Stimulated activated naive CD8-positive, alpha-beta T cell treated with anti-CD3 and anti-CD28 coated beads, Interleukin-15, amount 100 ng/mL, for 72 hours (primary cell): ENCODE measurements at regions not wholly inside any gene's neighbourhood (a gene's known extent, or its start where the extent isn't known, plus 50 kb on each side); places are given as distances from the start of the nearest gene placed in this dataset.

Experiments used
- ATAC-seq: fragments of 150-1000 bp; cut with Tn5 transposase; 2 replicates; pipeline ENCODE4 v1.10.0; 2021; ENCODE audit warnings: mild to moderate bottlenecking, moderate library complexity
- DNase-seq, 2 donors: peaks; one replicate each; pipeline ENCODE4 v3.0.0; 2021 to 2022
- H3K27ac Mint-ChIP-seq, 2 donors: one replicate each; pipeline ENCODE4 v1.8.0; 2022; ENCODE audit warnings: mild to moderate bottlenecking in 2 of 2, mixed read lengths in 2 of 2, moderate library complexity in 2 of 2
- H3K27me3 Mint-ChIP-seq: one replicate; pipeline ENCODE4 v1.8.0; 2022; ENCODE audit warnings: mixed read lengths
- H3K4me1 Mint-ChIP-seq: one replicate; pipeline ENCODE4 v1.8.0; 2022; ENCODE audit warnings: mild to moderate bottlenecking, mixed read lengths
- H3K4me3 Mint-ChIP-seq, 2 donors: one replicate each; pipeline ENCODE4 v1.8.0; 2022; ENCODE audit warnings: mild to moderate bottlenecking in 2 of 2, mixed read lengths in 2 of 2, moderate library complexity in 1 of 2
- H3K9me3 Mint-ChIP-seq, 2 donors: one replicate each; pipeline ENCODE4 v1.8.0; 2022; ENCODE audit warnings: mixed read lengths in 2 of 2

DNA sequence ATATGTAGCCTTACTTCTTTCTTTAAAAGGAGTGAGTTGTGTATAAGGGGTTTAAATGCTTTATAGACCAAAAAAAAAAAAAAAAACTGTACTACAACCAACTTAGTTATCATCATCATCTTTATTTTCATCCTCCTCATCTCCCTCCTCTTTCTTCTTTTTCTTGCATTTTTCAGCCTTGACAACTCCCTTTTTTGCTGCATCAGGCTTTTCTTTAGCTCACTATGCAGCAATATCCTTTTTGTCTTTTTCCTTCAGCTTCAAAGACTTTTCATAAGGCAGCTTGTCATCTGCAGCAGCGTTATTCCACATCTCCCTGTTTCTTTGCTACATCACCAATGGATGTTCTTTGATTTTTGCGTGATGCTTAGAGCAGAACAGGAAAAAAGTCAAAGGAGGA, 526.0 kb downstream of the ZNF608 start:
- Mint-ChIP-seq H3K4me1 (no peaks in the 10 kb centered on the region), H3K27me3 (no peaks in the 10 kb centered on the region), H3K9me3 (peaks cover 3 to 13% of the 10 kb centered on the region in 2 donors), H3K4me3 (no peak overlapping the region), H3K27ac (no peak overlapping the region)
- DNase-seq (no peak), ATAC-seq (no peak)

DNA sequence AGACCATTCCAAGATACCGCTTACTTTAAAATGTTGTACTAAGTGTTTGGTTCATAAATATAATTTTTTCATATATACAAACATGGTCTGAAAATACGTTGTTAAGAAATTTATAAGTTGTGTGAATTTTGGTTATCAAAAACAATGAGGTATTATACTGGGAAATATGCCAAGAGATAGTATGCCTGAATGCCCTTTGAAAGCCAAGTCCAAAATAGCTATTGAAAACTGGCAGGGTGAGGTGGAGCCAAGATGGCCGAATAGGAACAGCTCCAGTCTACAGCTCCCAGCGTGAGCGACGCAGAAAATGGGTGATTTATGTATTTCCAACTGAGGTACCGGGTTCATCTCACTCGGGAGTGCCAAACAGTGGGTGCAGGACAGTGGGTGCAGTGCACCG, 533.5 kb downstream of the ZNF608 start:
- ATAC-seq = no peak
- H3K27ac Mint-ChIP-seq = no peak overlapping the region
- H3K27me3 Mint-ChIP-seq = no peaks in the 10 kb centered on the region
- H3K4me3 Mint-ChIP-seq = no peak overlapping the region
- no peaks in the 10 kb centered on the region for H3K4me1 Mint-ChIP-seq
- H3K9me3 Mint-ChIP-seq = peaks cover 6 to 23% of the 10 kb centered on the region in 2 donors
- no peak for DNase-seq

DNA sequence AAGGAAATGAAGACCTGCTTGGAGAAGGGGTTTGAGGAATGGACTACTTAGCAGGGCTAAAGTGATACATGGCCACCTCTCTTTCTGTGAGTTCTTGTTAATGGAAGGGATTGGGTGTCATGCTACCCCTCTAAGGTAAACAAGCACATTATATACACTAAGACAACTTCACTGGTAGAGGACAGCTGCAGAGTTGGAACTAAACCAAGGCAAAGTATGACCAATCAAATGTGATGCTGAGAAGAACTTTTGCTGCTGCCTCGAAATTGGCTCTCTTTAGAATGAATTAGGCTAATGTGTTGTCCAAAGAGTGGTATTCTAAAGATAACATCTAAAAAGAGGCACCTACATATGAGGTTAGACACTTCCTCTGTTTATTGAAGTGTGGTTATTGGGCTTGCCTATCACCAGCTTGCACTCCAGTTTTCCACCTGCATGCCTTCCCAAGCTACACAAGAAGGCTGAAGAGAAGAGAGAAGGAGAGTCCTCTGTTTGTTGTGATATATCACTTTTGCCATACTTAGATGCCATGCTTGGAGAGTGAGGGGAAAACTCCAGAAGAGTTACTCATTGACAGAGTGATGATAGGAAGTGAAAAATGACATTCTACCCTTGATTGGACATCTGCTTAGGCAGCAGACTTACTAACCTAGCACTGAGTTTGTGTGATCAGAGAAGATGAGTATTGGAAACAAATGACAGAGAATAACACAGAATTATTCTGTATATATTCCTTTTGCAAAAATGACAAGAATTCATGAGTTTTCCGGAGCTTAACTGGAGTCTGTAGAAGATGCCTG, 536.1 kb downstream of the ZNF608 start:
- no peaks in the 10 kb centered on the region for H3K27me3 Mint-ChIP-seq
- ATAC-seq (no peak), DNase-seq (no peak)
- peaks cover 6 to 19% of the 10 kb centered on the region in 2 donors for H3K9me3 Mint-ChIP-seq
- no peak overlapping the region for H3K4me3 Mint-ChIP-seq
- no peaks in the 10 kb centered on the region for H3K4me1 Mint-ChIP-seq
- no peak overlapping the region for H3K27ac Mint-ChIP-seq

DNA sequence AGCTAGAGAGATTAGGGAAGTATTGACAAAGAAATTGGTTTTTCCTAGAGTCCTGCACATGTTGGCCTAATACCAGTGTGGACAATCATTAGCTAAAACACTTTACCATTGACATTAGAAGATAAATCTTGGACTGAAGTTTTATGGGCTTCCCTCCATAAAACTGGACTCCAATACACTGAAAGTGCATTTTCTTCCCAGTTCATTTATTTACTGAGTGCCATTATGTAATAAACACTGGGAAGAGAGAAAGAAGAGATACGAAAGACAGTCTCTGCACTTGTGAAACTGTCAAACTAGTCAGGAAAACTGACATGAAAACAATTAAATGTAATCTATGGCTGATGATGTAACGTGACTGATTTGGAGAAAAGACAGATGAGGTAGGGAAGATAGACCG, 539.3 kb downstream of the ZNF608 start:
- H3K27ac Mint-ChIP-seq = no peak overlapping the region
- no peaks in the 10 kb centered on the region for H3K27me3 Mint-ChIP-seq
- no peak for ATAC-seq
- no peak overlapping the region for H3K4me3 Mint-ChIP-seq
- H3K9me3 Mint-ChIP-seq = no peaks in the 10 kb centered on the region
- no peak for DNase-seq
- H3K4me1 Mint-ChIP-seq = no peaks in the 10 kb centered on the region

DNA sequence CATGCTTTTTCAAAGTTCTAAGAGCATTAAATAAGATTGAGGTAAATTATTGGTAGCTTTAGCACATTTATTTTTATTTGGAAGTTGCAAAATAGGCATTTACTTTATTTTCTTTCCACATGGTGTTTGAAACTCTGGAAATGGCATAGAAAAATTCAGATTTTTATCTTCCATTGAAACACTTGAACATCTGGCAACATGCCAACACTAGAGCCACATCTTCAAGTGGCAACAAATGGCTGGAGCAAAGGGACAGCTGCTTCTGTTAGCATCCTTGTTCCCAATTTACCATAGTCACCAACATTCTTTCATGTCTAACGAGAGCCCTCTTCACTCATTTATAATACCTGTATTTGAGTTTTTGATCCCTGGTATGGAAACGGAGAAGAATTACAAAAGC, 539.9 kb downstream of the ZNF608 start:
- H3K4me3 Mint-ChIP-seq = no peak overlapping the region
- no peaks in the 10 kb centered on the region for H3K9me3 Mint-ChIP-seq
- no peak overlapping the region for H3K27ac Mint-ChIP-seq
- ATAC-seq (no peak), DNase-seq (no peak)
- no peaks in the 10 kb centered on the region for H3K4me1 Mint-ChIP-seq
- no peaks in the 10 kb centered on the region for H3K27me3 Mint-ChIP-seq

DNA sequence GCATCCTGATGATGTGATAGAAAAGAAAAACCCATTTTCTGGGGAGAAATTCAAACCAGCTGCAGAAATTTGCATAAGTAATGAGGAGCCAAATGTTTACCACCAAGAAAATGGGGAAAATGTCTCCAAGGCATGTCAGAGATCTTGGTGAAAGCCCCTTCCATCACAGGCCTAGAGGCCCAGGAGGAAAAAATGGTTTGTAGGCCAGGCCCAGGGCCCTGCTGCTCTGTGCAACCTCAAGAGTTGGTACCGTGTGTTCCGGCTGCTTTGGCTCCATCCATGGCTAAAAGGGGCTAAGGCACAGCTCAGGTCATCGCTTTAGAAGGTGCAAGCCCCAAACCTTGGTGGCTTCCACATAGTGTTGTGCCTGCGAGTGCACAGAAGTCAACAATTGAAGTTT, 543.1 kb downstream of the ZNF608 start:
- Mint-ChIP-seq H3K27ac (no peak overlapping the region), H3K4me3 (no peak overlapping the region), H3K27me3 (no peaks in the 10 kb centered on the region), H3K4me1 (no peaks in the 10 kb centered on the region), H3K9me3 (peaks cover 0 to 5% of the 10 kb centered on the region in 2 donors)
- no peak for ATAC-seq
- DNase-seq = no peak

DNA sequence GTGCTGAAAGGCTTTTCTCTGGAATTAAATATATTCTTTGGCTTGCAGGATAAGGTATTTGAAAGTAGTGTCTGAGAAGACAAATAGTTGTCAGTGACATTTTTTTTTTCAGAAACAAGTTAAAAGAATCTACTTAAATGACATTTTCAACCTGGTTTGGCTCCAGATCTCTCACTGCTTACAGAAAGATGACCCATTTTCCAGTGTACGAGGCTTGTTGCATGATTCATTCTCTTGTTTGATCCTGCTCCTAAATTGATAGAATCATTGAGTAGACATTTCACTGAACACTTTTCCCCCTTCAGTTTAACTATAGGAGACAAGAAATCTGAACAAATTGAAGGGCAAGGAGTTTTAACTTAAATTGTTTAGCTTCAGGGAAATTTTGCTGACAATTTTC, 546.1 kb downstream of the ZNF608 start:
- H3K27me3 Mint-ChIP-seq = no peaks in the 10 kb centered on the region
- DNase-seq = no peak
- peaks cover 0 to 5% of the 10 kb centered on the region in 2 donors for H3K9me3 Mint-ChIP-seq
- no peak overlapping the region for H3K27ac Mint-ChIP-seq
- no peak overlapping the region for H3K4me3 Mint-ChIP-seq
- no peaks in the 10 kb centered on the region for H3K4me1 Mint-ChIP-seq
- ATAC-seq = no peak

DNA sequence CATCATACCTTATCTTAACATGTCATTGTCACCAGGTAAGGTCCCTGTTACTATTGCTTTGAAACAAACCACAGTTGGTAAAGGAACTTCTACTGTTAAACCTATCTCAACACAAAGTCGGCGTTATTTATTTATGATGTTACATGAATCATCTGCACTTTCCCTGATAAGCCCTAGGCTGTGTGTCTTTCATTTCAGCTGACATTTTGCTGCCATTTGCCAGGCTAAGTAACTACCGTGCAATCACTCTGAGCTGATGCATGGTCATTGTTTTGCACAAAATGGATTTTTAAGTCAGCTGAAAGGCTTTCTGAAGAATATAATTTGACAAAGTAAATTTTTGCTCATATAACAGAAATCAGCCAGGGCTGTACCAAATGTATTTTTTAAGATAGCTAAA, 546.5 kb downstream of the ZNF608 start:
- ATAC-seq = no peak
- Mint-ChIP-seq H3K4me3 (no peak overlapping the region), H3K4me1 (no peaks in the 10 kb centered on the region), H3K27me3 (no peaks in the 10 kb centered on the region), H3K27ac (no peak overlapping the region), H3K9me3 (peaks cover 0 to 5% of the 10 kb centered on the region in 2 donors)
- no peak for DNase-seq

DNA sequence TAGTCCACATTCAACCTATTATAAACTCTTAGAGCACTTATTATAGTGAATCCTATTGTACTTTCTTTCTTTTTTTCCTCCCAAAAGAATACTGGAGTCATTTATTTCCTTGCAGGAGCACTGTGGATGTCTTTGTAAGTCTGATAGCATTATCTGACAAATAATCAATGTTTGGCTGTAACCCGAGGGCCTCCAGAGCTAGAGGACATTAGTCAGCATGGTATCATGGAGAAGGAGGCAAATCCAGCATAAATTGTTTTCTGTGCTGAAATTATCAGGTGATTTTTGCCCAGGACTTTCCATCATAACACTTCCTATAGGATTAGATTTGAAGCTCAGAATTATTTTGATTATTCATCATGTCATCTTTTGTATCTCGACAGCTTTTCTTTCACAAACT, 551.0 kb downstream of the ZNF608 start:
- Mint-ChIP-seq H3K4me3 (no peak overlapping the region), H3K4me1 (no peaks in the 10 kb centered on the region), H3K27ac (no peak overlapping the region), H3K27me3 (no peaks in the 10 kb centered on the region), H3K9me3 (peaks cover 0 to 5% of the 10 kb centered on the region in 2 donors)
- ATAC-seq (no peak), DNase-seq (no peak)

DNA sequence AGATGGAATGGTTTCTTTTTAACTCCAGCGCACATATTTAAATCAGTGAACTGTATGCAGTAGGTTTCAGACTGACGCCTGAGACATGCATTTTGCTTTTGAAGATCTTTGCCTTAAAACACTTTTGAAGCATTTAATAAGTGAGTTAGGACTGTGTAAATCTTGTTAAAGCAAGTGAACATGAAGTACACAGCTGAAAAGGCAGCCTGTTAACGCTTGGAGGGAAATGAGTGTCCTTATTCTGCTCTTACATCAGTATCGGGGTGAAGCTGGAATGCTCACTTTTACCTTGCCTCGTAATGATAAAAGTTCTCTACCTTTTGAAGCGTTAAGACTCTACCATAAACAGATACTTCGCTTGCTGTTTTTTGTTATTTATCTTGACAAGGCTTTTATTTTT, 552.2 kb downstream of the ZNF608 start:
- Mint-ChIP-seq H3K4me3 (no peak overlapping the region), H3K4me1 (no peaks in the 10 kb centered on the region), H3K9me3 (peaks cover 0 to 5% of the 10 kb centered on the region in 2 donors), H3K27me3 (no peaks in the 10 kb centered on the region), H3K27ac (no peak overlapping the region)
- ATAC-seq = no peak
- DNase-seq = no peak

DNA sequence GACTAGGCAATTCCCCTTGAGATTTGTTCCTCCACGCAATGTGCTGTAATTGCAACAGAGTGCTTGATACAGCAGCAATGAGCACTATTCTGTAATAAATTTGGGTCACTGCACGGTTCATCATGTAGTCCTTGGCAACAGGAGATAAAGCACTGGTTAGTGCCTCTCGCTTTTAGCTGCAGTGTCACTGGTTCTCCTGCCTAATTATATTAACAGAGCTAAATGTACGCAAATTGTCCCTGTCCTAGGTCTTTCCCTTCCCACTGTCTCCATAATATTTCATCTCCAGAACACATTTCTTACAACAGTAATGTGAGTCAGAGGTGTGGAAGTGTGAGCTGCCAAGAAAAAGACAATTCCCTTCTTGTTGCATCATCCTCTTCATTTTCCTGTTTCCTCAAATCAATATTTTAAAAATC, 553.1 kb downstream of the ZNF608 start:
- H3K9me3 Mint-ChIP-seq = no peaks in the 10 kb centered on the region
- ATAC-seq (no peak), DNase-seq (no peak)

DNA sequence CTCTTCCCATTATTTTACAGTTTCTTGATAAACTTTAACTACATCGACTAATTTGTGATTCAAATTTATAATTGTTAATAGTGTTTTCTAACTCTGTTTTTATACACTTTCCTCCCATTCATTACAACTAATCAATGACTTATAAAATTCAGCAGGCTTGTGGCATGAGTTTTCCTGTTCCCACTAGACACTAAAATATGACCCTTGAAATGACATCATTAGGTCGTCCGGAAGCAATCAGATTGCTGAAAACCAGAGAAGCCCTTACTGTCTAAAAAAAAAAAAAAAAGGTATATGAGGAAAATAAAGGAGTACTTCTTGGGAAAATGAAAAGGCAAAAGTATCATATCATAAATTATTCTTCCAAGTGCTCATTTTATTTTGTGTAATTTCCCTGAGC, 553.7 kb downstream of the ZNF608 start:
- Mint-ChIP-seq H3K27ac (no peak overlapping the region), H3K27me3 (no peaks in the 10 kb centered on the region), H3K4me1 (no peaks in the 10 kb centered on the region), H3K9me3 (no peaks in the 10 kb centered on the region), H3K4me3 (no peak overlapping the region)
- no peak for ATAC-seq
- no peak for DNase-seq

More for the DNA sequence above, 553.1 kb downstream of the ZNF608 start:
- no peaks in the 10 kb centered on the region for H3K4me1 Mint-ChIP-seq
- no peak overlapping the region for H3K4me3 Mint-ChIP-seq
- H3K27me3 Mint-ChIP-seq = no peaks in the 10 kb centered on the region
- no peak overlapping the region for H3K27ac Mint-ChIP-seq

DNA sequence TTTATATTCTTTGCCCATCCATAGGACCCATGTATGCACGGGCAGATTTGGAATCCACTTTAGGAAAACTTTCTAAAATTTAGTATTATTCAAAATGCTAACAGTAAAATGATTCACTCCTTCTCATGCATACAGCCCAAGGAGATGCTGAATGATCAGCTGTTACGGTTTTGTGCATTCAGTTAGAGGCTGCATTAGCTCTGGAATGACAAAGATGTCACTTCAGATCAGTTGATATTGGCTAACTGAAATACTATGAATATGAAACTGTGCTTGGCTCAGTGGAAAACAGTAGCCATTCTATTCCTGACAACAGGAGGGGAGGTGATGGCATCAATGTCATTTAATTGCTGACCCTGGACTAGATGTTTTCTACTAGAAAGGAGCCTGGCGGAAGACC, 560.7 kb downstream of the ZNF608 start:
- H3K4me3 Mint-ChIP-seq = no peak overlapping the region
- no peaks in the 10 kb centered on the region for H3K27me3 Mint-ChIP-seq
- H3K9me3 Mint-ChIP-seq = no peaks in the 10 kb centered on the region
- ATAC-seq (no peak), DNase-seq (no peak)
- no peak overlapping the region for H3K27ac Mint-ChIP-seq
- no peaks in the 10 kb centered on the region for H3K4me1 Mint-ChIP-seq

DNA sequence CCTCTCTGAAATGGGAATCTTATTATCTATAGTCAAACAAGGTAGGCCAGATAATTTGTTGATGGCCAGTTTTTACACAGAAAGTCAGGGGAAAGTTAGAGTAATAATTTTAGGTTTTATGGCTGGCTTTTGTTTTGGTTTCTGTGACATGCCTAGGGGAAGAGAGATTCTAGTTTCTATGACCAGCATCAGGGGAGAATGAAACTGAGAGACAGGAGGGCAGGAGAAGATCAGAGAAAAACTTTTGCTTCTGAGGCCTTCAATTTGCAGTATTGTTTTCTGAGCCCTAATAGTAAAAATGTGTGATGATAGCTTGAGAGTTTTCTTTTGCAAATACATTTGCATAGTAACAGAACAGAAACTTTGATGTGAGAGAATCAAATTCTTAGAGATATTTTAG, 564.3 kb downstream of the ZNF608 start:
- DNase-seq (no peak), ATAC-seq (no peak)
- H3K27ac Mint-ChIP-seq = no peak overlapping the region
- no peaks in the 10 kb centered on the region for H3K27me3 Mint-ChIP-seq
- H3K9me3 Mint-ChIP-seq = no peaks in the 10 kb centered on the region
- no peak overlapping the region for H3K4me3 Mint-ChIP-seq
- no peaks in the 10 kb centered on the region for H3K4me1 Mint-ChIP-seq

DNA sequence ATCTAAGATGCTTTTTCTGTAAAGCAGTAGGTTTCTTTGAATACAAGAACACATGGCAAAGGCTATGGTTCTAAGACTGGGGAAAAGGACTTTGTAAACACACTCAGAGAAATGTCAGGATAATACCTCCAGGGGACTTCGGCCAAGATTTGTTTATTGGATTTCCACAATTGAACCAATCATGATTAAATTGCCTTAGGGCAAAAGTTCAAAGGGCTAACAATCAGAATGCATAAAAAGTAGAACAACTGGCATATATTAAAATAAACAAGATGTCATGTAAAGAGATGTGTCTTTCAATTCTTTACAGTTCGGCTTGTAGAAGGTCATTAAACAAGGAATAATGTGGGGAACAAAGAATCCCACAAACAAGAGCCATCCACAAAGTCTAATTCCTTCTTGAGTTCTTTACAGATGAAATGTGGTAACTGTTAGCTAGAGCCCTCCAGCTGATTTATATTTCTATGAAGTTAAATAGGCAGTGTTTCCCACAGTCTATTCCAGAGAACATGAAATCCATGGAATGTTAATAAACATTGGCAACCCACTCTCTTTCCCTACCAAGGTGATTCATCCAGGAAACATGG, 565.5 kb downstream of the ZNF608 start:
- Mint-ChIP-seq H3K9me3 (no peaks in the 10 kb centered on the region), H3K27me3 (no peaks in the 10 kb centered on the region), H3K4me1 (no peaks in the 10 kb centered on the region), H3K4me3 (no peak overlapping the region), H3K27ac (no peak overlapping the region)
- no peak for ATAC-seq
- no peak for DNase-seq

DNA sequence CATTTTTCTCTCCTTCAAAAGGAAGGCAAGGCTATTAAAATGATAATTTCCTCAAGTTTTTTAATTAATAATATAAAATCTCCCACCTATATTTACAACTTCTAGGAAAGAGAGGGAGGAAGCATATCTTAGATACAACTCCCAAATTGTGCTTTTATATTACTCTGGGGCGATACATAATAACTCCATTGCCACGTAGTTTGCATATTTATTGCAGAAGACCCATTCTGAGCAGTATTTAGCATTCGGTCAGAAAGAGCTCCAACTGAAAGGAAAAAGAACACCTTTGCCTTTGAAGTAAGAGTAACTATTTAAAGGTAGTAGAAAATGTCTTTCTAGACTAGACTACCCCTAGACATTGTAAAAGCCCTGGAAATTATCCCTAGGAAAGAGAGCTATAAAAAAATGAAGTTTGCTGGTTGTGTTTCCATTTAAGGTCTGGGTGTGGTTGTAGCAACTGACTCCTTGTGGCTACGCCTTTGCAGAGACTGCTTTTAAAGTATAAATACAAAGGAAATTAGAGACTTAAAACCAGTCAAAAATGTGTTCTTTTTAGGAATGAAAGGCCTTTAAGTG, 566.1 kb downstream of the ZNF608 start:
- no peaks in the 10 kb centered on the region for H3K27me3 Mint-ChIP-seq
- DNase-seq = no peak
- no peak overlapping the region for H3K27ac Mint-ChIP-seq
- no peaks in the 10 kb centered on the region for H3K4me1 Mint-ChIP-seq
- H3K9me3 Mint-ChIP-seq = no peaks in the 10 kb centered on the region
- ATAC-seq = no peak
- no peak overlapping the region for H3K4me3 Mint-ChIP-seq
